RWPE2 (cell line): ENCODE measurements at regions not wholly inside any gene's neighbourhood (a gene's known extent, or its start where the extent isn't known, plus 50 kb on each side); places are given as distances from the start of the nearest gene placed in this dataset.

ENCODE experiments used
- ATAC-seq: fragments of 200-7000 bp; cut with Tn5 transposase; 3 replicates; pipeline ENCODE4 v1.9.1; 2021; ENCODE audit warnings: low read depth
- DNase-seq: peaks from one replicate; pipeline ENCODE4 v3.0.0-alpha.2; 2020; ENCODE audit warnings: low spot score
- H3K27ac ChIP-seq: fragments of 450-650 bp; 2 replicates; pipeline ENCODE4 v1.5.1; 2017; ENCODE audit warnings: mild to moderate bottlenecking; ENCODE audit not compliant: poor library complexity, severe bottlenecking
- H3K27me3 ChIP-seq: fragments of 250-450 bp; sonication (Bioruptor Pico); 2 replicates; pipeline ENCODE4 v1.5.1; 2021; ENCODE audit warnings: mild to moderate bottlenecking, moderate library complexity; ENCODE audit not compliant: insufficient read depth, poor library complexity, severe bottlenecking
- H3K36me3 ChIP-seq: fragments of 250-450 bp; sonication (Bioruptor Pico); 2 replicates; pipeline ENCODE4 v1.5.1; 2020; ENCODE audit warnings: low read depth, mild to moderate bottlenecking, moderate library complexity
- H3K4me1 ChIP-seq: fragments of 250-450 bp; sonication (Bioruptor Pico); 2 replicates; pipeline ENCODE4 v1.5.1; 2021; ENCODE audit warnings: mild to moderate bottlenecking, moderate library complexity; ENCODE audit not compliant: insufficient read depth, poor library complexity, severe bottlenecking
- H3K4me3 ChIP-seq: fragments of 250-450 bp; sonication (Bioruptor Pico); 2 replicates; pipeline ENCODE4 v1.5.1; 2021; ENCODE audit warnings: mild to moderate bottlenecking, moderate library complexity; ENCODE audit not compliant: severe bottlenecking
- H3K9me3 ChIP-seq: fragments of 250-450 bp; sonication (Bioruptor Pico); 2 replicates; pipeline ENCODE4 v1.5.1; 2021; ENCODE audit warnings: mild to moderate bottlenecking, moderate library complexity; ENCODE audit not compliant: severe bottlenecking
- TF ChIP-seq, protein P1 (sequence below): fragments of 450-650 bp; IDR thresholded peaks from one replicate; pipeline ENCODE4 v1.5.1; 2017; ENCODE audit warnings: mild to moderate bottlenecking, moderate library complexity; ENCODE audit not compliant: poor library complexity, severe bottlenecking

DNA sequence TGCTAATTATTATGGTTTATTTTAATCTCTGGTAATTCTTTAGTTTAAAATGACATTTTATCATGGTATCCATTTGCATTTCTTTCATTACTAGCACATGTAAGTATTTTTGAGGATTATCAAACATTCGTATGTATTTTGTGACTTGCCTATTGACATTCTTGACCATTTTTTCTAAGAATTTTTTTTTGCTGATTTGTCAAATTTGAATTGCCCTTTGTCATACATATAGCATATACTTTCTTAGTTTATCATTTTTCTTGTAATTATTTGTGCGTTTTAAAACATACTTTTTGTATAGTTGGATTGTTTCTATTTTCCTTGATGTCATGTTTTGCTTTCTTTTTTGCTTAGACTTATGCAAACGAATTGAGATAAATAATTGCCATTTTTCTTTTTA lies 358.5 kb upstream of the RBMS3 start:
- Histone ChIP-seq H3K27ac (no peak overlapping the region), H3K27me3 (no peaks in the 10 kb centered on the region), H3K9me3 (no peaks in the 10 kb centered on the region), H3K4me3 (no peak overlapping the region), H3K4me1 (no peaks in the 10 kb centered on the region), H3K36me3 (no peaks in the 10 kb centered on the region)
- TF ChIP-seq, protein P1, sequence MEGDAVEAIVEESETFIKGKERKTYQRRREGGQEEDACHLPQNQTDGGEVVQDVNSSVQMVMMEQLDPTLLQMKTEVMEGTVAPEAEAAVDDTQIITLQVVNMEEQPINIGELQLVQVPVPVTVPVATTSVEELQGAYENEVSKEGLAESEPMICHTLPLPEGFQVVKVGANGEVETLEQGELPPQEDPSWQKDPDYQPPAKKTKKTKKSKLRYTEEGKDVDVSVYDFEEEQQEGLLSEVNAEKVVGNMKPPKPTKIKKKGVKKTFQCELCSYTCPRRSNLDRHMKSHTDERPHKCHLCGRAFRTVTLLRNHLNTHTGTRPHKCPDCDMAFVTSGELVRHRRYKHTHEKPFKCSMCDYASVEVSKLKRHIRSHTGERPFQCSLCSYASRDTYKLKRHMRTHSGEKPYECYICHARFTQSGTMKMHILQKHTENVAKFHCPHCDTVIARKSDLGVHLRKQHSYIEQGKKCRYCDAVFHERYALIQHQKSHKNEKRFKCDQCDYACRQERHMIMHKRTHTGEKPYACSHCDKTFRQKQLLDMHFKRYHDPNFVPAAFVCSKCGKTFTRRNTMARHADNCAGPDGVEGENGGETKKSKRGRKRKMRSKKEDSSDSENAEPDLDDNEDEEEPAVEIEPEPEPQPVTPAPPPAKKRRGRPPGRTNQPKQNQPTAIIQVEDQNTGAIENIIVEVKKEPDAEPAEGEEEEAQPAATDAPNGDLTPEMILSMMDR, result no peak
- DNase-seq (no peak), ATAC-seq (no peak)

DNA sequence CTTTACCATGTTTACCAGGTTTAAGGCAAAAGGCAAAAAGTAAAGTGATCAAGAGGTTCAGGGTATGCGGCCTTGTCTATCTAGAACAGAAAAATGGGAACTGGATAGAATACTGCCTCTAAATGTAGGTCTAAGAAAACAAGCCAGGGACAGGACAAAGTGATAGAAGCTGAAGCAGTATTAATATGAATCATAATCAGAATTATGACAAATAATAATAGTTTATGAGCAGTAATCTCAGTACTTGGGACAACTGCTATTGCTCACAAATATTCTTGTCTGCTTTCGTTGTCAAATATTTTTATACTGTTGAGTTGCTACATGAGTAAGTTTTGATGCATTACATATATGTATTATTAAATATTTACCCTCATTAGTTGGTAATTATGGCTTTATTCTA lies 356.9 kb upstream of the RBMS3 start:
- Histone ChIP-seq H3K36me3 (no peaks in the 10 kb centered on the region), H3K4me3 (no peak overlapping the region), H3K27ac (no peak overlapping the region), H3K9me3 (no peaks in the 10 kb centered on the region), H3K4me1 (no peaks in the 10 kb centered on the region), H3K27me3 (no peaks in the 10 kb centered on the region)
- ATAC-seq (no peak), DNase-seq (no peak)
- TF ChIP-seq, protein P1, result no peak

DNA sequence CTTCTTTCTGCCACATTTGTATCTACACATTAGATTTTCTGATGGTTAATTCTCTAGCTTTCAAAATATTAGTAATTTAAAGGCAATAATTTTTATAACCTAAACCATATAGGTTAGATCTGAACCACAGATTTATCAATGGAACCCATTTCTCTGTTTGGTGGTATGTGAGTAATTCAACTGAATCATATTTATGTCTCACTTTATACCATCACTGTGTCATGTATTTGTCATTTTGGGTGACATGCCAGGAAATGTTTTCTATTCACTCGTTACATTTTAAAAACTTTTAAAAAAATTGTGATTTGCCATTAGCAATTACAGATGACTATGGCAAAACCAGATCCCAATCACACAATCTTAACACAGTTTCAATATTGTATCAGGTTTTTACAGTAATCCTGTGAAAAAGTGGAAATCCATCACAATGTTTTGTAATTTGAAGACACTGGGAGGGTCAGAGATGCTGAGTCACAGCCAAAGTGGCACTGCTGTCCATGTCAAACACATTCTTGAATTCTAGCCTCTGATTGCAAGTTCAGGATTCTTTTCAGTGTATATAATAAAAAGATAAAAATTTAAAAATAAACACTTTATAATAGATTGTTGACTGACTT lies 356.0 kb upstream of the RBMS3 start:
- Histone ChIP-seq H3K27me3 (no peaks in the 10 kb centered on the region), H3K4me3 (no peak overlapping the region), H3K27ac (no peak overlapping the region), H3K9me3 (no peaks in the 10 kb centered on the region), H3K4me1 (no peaks in the 10 kb centered on the region), H3K36me3 (no peaks in the 10 kb centered on the region)
- TF ChIP-seq, protein P1, result no peak
- no peak for DNase-seq
- ATAC-seq, result no peak

DNA sequence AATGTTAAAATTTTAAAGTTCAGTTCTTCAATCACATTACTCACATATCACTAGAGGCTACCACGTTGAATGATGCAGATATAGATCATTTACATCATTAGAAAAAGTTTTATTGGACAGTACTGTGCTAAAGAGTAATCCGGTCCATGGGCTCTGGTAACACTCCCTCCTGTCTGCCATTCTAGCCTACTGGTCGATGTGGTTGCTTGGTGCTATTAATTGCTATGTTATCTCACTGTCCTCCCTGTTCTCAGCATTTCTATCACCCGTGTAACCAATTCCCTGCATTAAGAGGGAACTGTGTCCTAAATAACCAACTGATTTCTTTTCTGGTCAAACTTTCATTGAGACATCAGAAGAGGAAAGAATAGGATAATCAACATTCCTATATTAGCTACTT lies 347.5 kb upstream of the RBMS3 start:
- H3K9me3 ChIP-seq, result no peaks in the 10 kb centered on the region
- H3K27me3 ChIP-seq, result no peaks in the 10 kb centered on the region
- H3K4me1 ChIP-seq, result no peaks in the 10 kb centered on the region
- no peak overlapping the region for H3K4me3 ChIP-seq
- no peaks in the 10 kb centered on the region for H3K36me3 ChIP-seq
- ATAC-seq (no peak), DNase-seq (no peak)
- H3K27ac ChIP-seq, result no peak overlapping the region
- TF ChIP-seq, protein P1, result no peak

DNA sequence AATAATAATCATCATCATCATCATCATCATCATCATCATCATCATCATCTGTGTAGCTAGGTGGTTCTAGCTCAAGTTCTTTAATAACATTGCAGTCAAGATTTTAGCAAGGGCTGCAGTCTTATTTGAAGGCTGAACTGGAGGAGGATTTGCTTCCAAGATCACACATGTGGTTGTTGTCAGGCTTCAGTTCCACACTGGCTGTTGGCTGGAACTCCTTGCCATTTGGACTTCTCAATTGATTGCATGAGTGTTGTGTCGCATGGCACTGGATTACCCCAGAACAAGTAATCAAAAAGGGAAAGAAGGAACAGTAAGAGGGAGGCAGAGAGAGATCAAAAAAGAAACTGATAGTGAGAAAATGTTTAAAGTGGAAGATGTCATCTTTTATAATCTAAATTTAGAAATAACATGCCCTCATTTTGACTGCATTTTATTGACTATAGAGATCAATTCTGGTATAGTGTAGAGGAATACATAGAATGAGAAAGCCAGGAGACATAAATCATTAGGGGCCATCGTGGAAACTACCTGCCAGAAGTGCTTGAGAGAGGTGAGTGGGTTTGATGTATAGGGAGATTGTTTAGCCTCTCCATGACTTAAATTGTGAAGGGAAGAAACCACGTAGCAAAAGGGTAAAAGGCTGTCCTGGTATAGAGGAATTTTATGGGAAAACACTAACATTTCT lies 346.6 kb upstream of the RBMS3 start:
- Histone ChIP-seq H3K9me3 (no peaks in the 10 kb centered on the region), H3K4me3 (no peak overlapping the region), H3K27me3 (no peaks in the 10 kb centered on the region), H3K36me3 (no peaks in the 10 kb centered on the region), H3K27ac (no peak overlapping the region), H3K4me1 (no peaks in the 10 kb centered on the region)
- TF ChIP-seq, protein P1, result no peak
- DNase-seq, result no peak
- no peak for ATAC-seq
